ENCODE measurements at regions not wholly inside any gene's neighbourhood (a gene's known extent, or its start where the extent isn't known, plus 50 kb on each side); places are given as distances from the start of the nearest gene placed in this dataset.

- no peak overlapping the region for H3K4me3 ChIP-seq (ENCODE audit: low read depth, low read length)
- no peak for DNase-seq (ENCODE audit: low read depth)
- TF ChIP-seq, protein P1, sequence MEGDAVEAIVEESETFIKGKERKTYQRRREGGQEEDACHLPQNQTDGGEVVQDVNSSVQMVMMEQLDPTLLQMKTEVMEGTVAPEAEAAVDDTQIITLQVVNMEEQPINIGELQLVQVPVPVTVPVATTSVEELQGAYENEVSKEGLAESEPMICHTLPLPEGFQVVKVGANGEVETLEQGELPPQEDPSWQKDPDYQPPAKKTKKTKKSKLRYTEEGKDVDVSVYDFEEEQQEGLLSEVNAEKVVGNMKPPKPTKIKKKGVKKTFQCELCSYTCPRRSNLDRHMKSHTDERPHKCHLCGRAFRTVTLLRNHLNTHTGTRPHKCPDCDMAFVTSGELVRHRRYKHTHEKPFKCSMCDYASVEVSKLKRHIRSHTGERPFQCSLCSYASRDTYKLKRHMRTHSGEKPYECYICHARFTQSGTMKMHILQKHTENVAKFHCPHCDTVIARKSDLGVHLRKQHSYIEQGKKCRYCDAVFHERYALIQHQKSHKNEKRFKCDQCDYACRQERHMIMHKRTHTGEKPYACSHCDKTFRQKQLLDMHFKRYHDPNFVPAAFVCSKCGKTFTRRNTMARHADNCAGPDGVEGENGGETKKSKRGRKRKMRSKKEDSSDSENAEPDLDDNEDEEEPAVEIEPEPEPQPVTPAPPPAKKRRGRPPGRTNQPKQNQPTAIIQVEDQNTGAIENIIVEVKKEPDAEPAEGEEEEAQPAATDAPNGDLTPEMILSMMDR (IDR thresholded peaks at IDR 0.05; ENCODE audit: insufficient read depth, low read depth, low read length, missing control alignments) = no peak
These were observed 62.8 kb upstream of the RANBP3L start for GRCh38 chr5:36364473-36364872.

DNA sequence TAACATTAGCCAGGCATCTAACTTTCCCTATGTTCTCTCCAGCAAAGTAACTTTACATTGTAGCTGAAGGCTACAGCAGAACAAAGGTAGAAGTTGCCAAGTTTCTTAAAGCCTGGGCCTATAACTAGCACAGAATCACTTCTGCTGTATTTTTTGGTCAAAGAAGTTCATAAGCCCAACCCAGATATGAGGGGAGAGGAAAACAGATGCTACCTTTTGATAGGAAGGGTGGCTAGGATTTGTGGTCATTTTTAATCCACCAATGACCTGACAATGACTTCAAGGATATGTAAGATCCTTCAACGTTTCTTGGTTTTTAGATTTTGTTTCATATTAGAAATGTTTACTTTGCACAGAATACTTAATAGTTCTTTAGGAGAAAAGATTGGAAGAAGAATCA, 64.2 kb upstream of the RANBP3L start:
- no peak for DNase-seq (ENCODE audit: low read depth)
- TF ChIP-seq, protein P1 (IDR thresholded peaks at IDR 0.05; ENCODE audit: insufficient read depth, low read depth, low read length, missing control alignments) = no peak
- H3K4me3 ChIP-seq (ENCODE audit: low read depth, low read length) = no peak overlapping the region

GRCh38 chr5:36366883-36367282, 65.2 kb upstream of the RANBP3L start:
- TF ChIP-seq, protein P1 (IDR thresholded peaks at IDR 0.05; ENCODE audit: insufficient read depth, low read depth, low read length, missing control alignments) = no peak
- H3K4me3 ChIP-seq (ENCODE audit: low read depth, low read length) = no peak overlapping the region
- no peak for DNase-seq (ENCODE audit: low read depth)

DNA sequence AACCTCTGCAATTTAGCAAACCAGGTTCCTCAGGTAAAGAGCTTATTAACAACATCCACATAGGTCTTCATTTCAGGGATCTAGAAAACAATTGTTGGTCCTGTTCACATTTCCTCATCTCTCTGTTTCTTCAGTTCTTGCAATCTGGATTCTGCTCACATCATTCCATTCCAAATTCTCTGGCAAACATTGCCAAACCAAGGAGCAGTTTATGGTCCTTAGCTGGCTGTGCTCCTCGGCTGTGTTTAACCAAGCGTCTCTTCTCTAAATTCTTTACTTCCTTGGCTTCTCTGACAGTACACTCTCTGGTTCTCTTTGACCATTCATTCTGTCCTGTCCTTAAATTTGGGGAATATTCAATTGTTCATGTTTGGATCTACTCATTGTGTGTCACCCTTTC, 65.8 kb upstream of the RANBP3L start:
- TF ChIP-seq, protein P1 (IDR thresholded peaks at IDR 0.05; ENCODE audit: insufficient read depth, low read depth, low read length, missing control alignments) = no peak
- no peak for DNase-seq (ENCODE audit: low read depth)
- H3K4me3 ChIP-seq (ENCODE audit: low read depth, low read length) = no peak overlapping the region

DNA sequence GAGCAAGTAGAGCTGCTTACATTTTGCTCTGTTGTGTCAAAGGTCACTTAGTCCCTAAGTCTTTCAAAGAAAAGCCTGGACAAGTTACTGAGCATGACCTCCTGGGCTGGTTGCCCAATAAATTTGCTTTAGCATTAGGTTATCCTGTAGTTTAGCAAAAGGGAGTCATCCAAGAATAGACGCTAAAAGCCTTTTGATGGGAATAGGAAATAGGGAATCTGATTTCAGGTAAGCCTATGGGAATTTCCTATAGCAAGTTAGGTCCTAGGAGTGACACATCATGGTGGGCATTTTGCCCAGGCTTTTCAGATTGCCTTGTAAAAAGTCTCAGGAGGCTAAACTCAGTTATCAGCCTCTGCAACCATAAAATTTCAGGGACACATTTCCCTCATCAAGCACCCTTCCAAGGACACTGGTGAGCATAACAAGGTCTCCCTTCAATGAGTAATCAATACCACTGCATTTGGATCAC, 67.6 kb upstream of the RANBP3L start:
- TF ChIP-seq, protein P1 (IDR thresholded peaks at IDR 0.05; ENCODE audit: insufficient read depth, low read depth, low read length, missing control alignments) = no peak
- no peak for DNase-seq (ENCODE audit: low read depth)
- H3K4me3 ChIP-seq (ENCODE audit: low read depth, low read length) = no peak overlapping the region

- DNase-seq (ENCODE audit: low read depth) = no peak
- TF ChIP-seq, protein P1 (IDR thresholded peaks at IDR 0.05; ENCODE audit: insufficient read depth, low read depth, low read length, missing control alignments) = no peak
- no peak overlapping the region for H3K4me3 ChIP-seq (ENCODE audit: low read depth, low read length)
These were observed 68.4 kb upstream of the RANBP3L start for GRCh38 chr5:36370073-36370472.

GRCh38 chr5:36371366-36371765, 69.7 kb upstream of the RANBP3L start:
- no peak overlapping the region for H3K4me3 ChIP-seq (ENCODE audit: low read depth, low read length)
- TF ChIP-seq, protein P1 (IDR thresholded peaks at IDR 0.05; ENCODE audit: insufficient read depth, low read depth, low read length, missing control alignments) = no peak
- no peak for DNase-seq (ENCODE audit: low read depth)
